Mucosa of gallbladder (tissue), 1 donor: ENCODE measurements at regions not wholly inside any gene's neighbourhood (a gene's known extent, or its start where the extent isn't known, plus 50 kb on each side); places are given as distances from the start of the nearest gene placed in this dataset.

Experiments used
- DNase-seq: peaks from one replicate; pipeline ENCODE4 v3.0.0-alpha.2; 2020; ENCODE audit warnings: low spot score
- donor health status: DM: no; HTN: no; CAD: no.

DNA sequence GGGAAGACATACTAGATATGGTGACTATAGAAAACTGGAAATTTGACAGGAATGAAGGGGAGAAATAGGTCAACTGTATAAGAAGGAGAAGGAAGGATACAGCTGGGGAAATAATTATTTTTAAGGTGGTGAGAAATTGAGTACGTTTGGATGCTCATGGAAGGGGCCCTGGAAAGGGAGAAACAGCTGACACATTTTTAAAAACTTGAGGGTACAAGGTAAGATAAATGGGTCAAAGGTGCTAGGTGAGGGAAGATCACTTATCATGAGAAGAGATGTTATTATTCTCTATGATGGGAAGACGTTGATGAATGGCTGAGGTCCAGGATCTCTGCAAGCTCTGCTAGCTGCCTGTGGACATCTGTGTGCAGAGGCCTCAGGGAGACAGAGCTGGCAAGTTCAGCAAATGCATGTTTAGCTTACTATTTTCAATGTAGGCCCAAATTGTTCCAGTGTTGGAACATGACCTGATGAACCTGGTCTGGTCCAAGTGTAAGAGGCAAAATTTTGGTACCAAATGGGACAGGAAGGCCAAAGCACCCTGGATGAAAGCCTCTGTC, 181.7 kb downstream of the MTRR start:
- DNase-seq: no peak

DNA sequence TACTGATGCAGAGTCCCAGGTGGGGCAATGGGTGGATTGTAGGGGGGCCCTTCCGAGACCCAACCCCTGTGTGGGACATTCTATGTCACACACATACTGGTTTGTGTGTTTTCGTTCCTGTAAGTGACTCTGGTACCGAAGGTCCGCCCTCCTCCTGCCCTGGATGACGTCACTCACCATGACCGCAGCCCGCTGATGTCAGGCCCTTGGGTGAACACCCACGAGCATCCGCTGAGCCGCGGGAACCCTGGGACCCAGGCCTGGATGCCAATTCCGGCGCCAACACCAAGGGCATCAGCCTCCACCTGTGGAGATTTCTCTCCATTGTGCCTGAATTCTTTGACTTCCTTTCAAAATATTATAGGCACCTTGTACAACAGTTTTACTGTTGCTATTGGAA, 184.3 kb downstream of the MTRR start:
- no peak for DNase-seq

DNA sequence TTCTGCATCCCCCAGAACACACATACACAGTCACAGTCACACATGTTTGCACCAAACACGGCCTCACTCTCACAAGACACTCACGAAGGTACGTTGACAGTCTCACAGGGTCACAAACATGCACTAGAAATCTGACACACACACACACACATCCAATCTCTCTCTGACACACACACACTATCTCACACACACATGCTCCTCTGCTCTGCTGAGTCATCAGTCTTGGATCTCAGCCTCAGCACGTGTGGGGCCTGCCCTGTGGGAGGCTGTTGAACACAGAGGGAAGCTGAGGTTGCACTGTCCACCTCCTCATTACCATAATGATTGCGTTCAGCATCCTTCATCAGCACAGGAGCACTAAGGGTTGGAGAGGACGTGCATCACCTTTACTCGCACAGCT, 188.8 kb downstream of the MTRR start:
- no peak for DNase-seq

DNA sequence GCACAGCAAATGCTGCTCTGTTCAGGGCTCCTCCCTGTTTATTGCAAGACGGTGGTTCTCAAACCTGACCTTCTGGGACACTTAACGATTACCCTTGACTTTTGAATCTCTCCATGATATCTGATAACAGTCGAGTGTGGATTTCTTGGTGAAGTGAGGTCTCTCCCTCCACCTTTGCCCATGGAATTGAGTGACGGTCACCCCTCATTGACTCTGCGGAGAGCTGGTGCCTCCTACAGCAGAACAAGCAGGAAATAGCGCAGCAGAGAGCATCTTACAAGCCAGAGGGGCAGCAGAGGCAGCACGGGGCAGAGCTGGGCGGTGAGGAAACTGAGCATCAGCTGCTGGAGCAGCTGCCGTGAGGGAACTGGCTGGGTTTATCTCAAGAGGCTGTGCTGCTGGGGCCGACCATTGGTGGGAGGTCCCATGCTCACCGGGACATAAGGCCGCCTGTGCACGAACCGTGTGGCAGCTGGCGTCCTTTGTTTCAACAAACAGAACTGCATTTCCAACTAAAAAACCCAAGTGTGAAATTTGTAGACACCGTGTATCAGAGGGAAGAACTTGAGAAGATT, 189.8 kb downstream of the MTRR start:
- no peak for DNase-seq

DNA sequence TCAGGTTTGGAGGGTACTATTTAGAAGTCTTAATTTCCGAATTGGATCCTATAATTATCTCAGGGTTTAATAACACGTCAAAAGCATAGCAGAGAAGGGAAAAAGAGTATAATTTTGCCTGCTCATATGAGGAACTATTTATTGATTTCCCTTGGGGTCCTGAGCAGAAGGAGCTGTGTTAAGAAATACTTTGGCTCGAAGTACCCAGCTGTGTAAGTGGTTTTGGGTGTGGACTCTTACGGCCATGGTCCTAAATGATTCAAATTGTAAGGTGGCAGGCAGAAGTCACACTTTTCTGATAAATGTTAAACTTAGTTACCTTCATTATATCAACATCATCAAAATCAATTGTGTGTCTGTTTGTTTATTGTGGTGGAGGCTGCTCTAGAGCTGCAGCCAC, 190.4 kb downstream of the MTRR start:
- no peak for DNase-seq

DNA sequence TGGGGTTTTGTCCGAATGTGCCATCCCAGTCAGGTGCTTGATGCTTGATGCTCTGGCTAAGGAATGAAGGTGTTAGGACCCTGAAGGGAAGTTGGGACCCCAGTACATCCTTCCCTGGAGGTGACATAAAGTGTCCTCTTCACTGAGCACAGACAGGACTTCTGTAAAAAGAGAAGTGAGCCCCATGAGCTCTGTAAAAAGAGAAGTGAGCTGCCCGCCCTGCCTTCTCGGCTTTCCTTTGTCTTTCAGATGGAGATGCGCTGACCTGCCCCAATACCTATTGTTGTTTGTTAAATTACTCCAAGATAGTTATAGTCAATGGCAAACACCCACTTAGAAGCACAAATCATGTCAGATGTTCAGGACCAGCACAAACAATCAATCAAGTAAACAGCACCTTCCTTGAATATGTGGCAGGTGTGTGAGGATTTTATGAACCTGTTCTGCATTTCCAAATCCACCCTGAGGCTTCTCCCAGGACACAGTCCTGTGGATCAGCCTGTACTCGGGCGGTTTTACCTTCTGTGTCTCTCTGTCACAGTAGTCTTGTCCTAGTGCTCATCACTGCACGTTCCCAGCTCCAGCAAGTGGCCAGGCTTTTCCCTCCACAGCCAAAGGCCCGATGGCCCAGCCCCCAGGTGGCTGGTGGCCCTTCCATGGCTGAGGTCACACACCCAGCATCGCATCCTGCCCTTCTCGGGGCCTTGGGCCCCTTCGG, 191.4 kb downstream of the MTRR start:
- no peak for DNase-seq

DNA sequence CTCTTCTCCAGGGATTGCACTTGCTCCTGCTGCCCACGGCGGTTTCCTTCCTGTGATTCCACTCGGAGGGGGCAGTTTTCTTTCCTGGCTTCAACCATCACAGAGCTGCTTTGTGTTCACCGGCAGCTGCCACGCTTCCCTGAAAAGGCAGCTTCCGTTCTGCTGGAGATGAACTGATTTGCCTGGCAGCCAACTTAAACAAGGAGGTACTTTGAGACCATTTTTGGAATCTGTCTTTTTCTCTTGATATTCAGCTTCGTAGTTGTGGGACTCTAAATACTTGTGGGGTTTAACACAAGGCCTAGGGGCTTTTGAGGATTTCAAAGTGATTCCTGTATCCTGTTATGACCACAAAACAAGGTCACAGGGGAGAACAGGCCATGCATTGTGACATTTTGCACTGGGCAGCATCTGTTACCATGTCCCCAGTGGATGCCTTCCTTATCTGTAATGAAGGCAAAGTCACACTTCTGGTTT, 192.0 kb downstream of the MTRR start:
- DNase-seq: no peak

DNA sequence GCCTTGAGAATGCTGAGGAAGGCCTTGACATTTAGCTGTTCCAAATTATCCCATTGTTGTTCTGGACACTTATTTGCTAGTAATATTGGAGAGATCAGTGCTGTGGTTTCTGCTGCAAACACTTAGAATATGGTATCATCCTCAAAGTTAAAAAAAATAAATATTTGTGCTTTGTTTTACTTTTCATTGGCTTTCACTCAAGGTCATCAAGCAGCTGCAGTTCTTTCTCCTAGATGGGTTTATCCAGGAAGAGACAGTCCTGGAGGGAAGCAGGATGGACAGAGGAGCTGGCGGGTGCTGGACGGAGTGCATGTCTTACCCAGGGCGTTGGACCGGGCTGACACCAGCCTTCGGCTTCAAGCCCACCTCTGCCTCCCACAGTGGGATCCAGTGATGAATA, 193.6 kb downstream of the MTRR start:
- no peak for DNase-seq

DNA sequence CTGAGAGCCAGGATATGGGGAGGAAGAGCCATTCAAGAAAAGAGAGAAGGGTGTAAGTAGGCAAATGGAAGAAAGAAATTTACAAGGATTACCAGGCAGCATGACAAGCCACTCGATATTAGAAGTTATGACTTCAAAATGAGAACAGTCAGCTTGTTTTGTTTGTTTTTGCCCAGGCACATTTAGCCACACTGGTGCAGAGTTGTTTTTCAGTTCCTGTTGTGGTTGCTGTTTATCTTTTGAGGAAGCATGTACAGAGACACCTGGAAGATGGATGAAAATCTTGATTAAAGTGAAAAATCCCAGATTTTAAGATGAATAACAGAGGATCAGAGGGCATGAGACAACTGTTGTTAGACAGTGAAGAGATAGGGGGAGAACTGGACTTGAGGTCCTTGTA, 199.1 kb downstream of the MTRR start:
- no peak for DNase-seq

DNA sequence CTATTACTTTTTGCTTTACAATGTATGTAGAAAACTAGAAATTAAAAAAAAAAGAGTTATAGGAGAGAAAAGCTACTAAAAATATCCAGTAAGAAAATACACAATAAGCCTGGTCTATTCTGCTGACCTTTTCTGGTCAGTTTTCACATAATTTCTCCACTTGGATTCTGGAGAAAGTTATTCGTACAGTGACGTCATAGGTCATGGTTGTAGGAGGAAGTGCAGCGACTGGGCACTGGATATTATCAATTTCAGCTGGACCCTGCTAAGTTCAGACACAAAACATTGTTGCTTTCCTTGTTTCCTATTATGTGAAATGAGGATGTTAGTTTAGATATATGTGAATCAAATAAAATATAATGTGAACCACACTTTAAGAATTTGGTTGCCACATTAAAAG, 201.2 kb downstream of the MTRR start:
- DNase-seq: no peak

DNA sequence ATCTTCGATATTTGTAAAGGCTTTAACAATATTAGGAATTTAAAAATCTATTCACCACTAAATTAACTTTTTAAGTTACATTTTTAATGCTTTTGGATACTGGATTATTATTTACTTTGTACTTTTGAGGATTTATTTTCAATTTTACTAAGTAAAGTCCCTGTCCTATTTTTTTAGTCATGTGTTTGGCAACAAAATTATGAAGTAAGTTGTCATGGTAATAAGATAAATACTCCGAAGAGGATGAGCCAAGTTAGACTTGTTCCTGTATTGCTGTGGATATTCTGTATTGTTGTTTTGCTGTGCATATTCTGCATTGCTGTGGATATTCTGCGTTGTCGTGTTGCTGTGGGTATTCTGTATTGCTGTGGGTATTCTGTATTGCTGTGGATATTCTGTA, 210.1 kb downstream of the MTRR start:
- DNase-seq: no peak

DNA sequence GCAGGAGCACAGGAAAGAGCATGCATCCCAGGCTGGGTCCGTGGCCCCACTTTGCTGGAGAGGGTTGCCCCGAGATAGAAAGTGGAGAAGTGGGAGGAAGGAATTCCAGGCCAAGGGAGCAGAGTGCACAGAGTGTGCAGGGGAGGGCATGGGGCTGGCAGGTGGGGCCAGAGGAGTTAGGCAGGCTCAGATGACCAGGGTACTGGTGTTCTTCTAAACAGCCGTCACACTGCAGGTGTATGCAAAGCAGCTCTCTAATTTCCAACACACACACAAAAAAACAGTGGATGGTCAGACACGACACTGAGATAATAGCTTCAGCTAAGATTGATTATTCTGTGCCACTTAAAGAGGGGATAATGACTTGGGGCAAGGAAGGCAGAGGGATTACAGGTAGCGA, 212.2 kb downstream of the MTRR start:
- no peak for DNase-seq

DNA sequence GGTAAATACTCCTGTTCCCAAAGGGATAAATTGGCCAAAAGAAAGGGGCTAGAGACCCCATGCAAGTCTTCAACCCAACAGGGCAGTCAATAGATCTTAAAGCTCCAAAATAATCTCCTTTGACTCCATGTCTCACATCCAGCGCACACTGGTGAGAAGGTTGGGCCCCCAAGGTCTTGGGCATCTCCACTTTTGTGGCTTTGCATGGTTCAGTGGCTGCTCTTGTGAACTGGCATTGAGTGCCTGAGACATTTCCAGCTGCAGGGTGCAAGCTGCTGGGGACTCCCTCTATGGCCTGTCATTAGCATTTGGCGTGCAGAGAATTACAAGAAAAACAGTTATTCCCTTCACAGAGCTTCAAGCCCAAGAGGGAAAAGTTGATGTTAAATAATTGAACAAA, 224.7 kb downstream of the MTRR start:
- no peak for DNase-seq

DNA sequence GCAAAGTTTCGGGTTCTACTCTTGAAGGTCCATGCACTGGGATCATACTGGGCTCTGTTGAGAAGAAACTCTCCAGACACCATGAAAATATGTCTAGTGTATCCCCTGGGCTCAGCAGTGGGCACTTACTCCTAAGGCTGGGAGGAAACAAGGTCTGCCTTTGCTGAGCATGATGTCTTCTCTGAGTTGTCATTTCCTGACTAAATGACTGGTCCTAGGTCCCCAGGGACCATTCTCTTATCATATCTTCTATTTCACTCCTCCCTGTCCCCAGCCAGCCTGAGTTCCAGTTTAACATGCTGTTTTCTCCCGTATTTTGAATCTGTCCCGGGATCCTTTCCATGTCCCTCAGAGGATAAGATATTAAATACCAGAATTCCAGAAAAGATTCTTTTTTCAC, 225.4 kb downstream of the MTRR start:
- DNase-seq: no peak

DNA sequence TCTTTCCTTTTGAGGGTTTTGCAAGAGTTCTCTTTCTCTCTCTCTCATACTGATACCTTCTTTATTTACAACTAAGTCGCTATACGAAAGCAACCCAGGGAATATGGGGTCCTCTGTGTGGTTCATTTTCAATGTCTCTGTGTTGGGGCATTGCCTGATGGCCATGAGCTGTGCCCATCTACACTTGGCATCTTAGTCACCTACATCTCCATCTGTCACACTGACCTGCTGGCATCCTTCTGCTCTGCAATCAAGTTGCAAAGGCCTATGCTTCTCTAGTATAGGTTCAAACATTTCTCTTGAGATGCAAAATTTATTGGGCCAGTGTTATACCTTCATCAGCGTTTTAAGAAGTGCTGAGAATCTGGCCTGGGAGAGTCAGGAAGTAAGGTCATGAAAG, 228.2 kb downstream of the MTRR start:
- no peak for DNase-seq

DNA sequence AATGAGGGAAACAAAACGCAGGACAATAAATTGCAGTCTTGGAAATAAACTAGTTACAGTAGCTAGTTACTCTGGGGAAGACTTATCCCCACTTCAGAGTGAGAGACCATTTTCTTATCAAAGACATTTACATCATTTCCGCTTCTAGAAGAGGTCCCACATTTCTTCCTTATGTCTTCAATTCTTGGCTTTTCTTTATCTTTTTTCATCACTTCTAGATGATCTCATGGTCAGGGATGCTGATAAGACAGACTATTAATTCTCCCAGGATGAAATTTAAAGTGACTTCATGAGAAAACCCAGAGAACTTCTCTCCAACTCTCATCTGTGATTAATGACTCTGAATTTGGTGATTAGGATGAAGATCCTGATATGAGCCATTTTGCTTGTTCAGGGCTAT, 229.1 kb downstream of the MTRR start:
- no peak for DNase-seq

DNA sequence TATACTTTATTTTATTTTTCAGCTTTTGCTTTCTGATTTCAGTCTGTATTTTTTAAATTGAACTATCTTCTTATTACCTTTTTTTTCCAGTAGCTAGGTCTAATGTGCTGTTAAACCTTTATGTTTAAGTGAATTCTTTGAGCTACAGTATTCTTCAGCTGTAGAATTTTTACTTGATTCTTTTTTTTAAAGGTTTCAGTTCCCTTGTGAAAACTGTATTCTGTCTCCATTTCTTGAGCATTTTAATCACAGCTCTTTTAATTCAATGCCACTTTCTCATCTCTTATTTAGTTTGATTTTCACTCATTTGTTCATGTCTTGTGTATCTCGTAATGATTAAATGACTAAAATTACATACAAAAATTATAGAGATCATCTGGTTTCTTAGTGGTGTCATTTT, 233.8 kb downstream of the MTRR start:
- DNase-seq: no peak

DNA sequence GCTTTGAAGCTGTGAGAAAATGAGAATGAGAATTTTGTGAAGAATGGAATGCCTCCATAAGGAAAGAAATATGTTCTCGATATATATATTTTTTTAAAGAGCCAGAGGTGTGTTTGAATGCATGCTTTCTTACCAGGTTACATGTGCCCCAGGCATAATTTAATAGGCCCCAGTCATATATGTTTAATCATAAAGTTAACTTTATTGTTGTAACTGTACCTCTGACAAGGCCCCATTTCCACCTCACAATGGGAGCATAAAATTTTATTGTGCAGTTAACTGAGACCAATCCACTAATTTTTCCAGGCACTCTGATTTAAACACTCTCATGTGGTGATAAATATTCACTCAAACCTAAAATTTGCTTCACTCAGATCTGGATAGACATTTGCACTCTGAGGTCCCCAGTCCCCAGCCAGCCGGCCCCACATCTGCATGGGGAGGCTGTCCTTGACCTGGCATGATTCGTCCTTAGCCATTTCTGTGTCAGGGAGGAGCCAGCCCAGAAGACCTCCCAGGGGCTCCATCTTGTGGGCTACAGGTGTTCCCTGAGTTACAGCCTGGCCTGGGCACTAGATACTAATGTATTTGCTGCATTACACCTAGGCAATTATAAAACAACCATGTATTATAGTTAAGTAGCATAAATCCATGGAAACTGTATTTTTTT, 245.8 kb downstream of the MTRR start:
- no peak for DNase-seq

DNA sequence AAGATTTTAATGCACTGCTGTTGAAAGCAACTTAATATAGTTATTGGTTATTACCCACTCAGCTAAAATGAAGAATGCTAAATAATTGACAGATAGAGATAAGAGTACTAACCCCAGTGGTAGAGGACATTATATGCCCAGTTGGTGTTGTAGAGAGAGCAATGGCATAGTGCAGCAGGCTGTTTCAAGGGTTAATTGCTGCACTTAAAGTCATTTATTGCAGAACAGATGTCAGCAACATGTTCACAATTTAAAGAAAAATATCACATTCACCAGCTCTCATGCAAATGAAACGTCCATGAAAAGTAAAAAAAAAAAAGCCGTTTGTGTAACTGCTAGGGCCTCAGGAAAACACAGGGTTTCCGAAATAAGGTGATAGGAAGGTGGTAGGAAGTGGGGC, 254.6 kb downstream of the MTRR start:
- DNase-seq: no peak

DNA sequence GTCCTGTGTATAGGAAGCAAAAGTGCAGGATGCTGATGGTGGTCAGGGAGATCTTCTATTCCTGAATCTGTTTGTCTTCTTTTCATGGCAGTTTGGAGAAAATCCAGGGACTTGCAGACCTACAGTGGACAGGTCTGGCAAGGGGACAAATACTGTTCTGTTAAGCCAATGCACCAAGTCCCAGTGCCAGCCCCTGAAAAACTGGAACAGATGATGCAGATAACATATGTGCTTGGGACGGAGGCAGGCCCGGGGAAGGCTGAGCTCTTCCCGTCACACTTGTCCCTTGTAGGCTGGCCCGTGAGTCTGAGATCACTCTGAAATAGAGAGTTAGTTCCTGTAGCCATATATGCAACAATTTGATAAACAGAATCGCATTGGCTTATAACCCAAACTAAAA, 265.7 kb downstream of the MTRR start:
- no peak for DNase-seq

DNA sequence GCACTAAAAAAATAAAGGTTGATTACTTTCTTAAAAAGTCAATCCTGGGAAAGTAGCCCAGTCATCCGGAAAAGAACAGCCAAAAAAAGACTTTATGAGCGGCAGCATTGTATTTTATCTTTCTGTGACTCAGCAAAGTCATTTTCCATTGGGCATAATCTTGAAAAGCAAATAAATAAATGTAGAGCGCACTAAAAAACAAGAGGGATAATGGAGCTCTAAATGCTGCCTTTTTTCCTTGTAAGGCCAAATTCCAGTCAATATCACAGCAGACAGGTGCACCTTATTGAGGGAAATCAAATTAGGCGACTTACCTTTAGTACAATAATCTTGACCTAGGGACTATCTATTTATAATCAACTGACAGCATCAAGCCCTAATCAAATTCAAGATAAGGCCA, 266.8 kb downstream of the MTRR start:
- DNase-seq: no peak

DNA sequence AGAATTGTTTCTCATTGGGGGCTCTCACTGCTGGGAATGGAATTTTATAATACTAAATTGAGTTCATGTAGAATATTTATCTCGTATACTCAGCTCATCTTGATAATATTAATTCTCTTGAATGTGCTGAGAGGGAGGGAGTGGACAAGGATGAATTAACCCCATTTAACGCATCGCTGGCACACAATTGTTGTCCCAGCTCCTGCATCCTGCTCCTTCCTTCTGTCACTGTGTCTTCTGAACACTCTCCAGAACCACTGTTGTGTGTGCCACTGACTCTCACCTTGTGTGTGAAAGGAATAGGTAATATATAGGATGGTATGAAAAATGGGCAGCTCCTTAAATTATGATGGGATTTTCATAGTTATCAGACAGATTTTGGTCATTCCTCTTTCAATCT, 267.3 kb downstream of the MTRR start:
- no peak for DNase-seq

DNA sequence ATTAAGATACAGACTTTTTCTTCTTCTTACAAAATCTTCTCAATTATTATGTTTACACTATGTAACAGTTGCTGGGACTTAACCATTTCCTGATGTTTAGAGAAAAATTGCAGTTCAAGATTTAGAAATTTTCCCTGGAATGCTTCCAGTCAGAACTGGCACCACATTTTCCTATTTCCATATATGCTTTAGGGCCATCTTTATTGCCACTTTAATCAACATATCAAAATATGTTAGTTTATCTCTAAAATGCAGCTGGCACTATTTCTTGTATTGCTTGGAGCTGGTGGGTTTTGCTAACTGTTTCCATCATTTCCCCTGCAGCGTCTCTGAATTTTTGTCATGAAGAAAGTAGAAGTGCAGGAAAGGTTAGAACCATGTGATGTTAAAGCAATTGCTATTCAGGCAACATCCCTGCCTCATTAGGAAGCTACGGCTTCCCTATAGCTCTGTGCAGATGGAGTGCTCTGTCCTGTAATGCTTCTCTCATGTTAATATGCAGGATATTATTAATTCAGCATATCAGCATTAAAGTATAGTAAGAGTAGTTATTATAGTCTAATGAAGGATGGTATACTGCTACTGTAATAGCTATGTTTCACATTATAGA, 269.1 kb downstream of the MTRR start:
- no peak for DNase-seq
